DOHH2 (cell line): ENCODE measurements at regions not wholly inside any gene's neighbourhood (a gene's known extent, or its start where the extent isn't known, plus 50 kb on each side); places are given as distances from the start of the nearest gene placed in this dataset.

Source experiments
- EZH2phosphoT487 ChIP-seq: fragments of 200-600 bp; sonication (generic); IDR thresholded peaks from 2 replicates; pipeline ENCODE4 v1.6.1; 2017; ENCODE audit warnings: borderline replicate concordance, mild to moderate bottlenecking, antibody characterized with exemption, low read length, moderate library complexity, mixed read lengths
- TF ChIP-seq, protein P1 (sequence below): fragments of 200-600 bp; sonication (generic); IDR thresholded peaks from one replicate; pipeline ENCODE4 v1.5.1; 2014; ENCODE audit warnings: antibody characterized with exemption, mild to moderate bottlenecking, low read depth, low read length; ENCODE audit not compliant: poor library complexity, severe bottlenecking

DNA sequence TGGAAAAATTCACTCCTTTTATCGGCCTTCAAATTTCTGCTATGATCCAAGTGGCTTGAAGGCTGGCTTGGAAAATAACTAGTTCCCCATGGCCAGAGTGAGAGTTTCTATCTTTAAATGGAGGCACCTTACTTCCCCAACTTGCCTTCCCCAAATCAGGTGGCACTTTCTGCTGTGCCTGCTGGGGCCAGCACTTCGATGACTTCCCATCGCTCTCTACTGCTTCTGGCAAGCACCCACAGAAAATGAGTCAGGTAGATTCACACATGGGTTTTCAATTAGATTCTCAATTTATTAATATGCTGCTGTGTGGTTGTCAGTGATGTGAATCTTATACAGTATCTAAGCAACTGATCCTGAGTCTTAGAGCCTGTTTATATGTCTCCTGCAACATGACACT, 398.8 kb upstream of the RAG2 start:
- TF ChIP-seq, protein P1, sequence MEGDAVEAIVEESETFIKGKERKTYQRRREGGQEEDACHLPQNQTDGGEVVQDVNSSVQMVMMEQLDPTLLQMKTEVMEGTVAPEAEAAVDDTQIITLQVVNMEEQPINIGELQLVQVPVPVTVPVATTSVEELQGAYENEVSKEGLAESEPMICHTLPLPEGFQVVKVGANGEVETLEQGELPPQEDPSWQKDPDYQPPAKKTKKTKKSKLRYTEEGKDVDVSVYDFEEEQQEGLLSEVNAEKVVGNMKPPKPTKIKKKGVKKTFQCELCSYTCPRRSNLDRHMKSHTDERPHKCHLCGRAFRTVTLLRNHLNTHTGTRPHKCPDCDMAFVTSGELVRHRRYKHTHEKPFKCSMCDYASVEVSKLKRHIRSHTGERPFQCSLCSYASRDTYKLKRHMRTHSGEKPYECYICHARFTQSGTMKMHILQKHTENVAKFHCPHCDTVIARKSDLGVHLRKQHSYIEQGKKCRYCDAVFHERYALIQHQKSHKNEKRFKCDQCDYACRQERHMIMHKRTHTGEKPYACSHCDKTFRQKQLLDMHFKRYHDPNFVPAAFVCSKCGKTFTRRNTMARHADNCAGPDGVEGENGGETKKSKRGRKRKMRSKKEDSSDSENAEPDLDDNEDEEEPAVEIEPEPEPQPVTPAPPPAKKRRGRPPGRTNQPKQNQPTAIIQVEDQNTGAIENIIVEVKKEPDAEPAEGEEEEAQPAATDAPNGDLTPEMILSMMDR: no peak
- TF ChIP-seq EZH2phosphoT487: no peak
